Endodermal cell (in vitro differentiated cells): ENCODE measurements at regions not wholly inside any gene's neighbourhood (a gene's known extent, or its start where the extent isn't known, plus 50 kb on each side); places are given as distances from the start of the nearest gene placed in this dataset.
"Not testable (repeated sequence)": the region's sequence is repeated elsewhere in the genome, so short reads cannot be mapped to it uniquely, and the experiment has no call there.

Experiments
- DNase-seq: peaks from one replicate; pipeline ENCODE4 v3.0.0-alpha.2; 2017
- H3K27ac ChIP-seq: 2 replicates; pipeline ENCODE4 v1.5.1; 2013; ENCODE audit warnings: mild to moderate bottlenecking, low read depth, low read length, moderate library complexity
- H3K27me3 ChIP-seq: 2 replicates; pipeline ENCODE4 v1.6.1; 2013; ENCODE audit warnings: mild to moderate bottlenecking, low read length, moderate library complexity; ENCODE audit not compliant: insufficient read depth, control insufficient read depth, poor library complexity, severe bottlenecking
- H3K36me3 ChIP-seq: 2 replicates; pipeline ENCODE4 v1.7.0; 2013; ENCODE audit warnings: mild to moderate bottlenecking, low read length, moderate library complexity; ENCODE audit not compliant: control insufficient read depth, insufficient read depth
- H3K4me1 ChIP-seq: one replicate; pipeline ENCODE4 v1.7.0; 2013; ENCODE audit warnings: low read length; ENCODE audit not compliant: control insufficient read depth, insufficient read depth
- H3K4me3 ChIP-seq: 2 replicates; pipeline ENCODE4 v1.5.1; 2013; ENCODE audit warnings: mild to moderate bottlenecking, low read length, moderate library complexity
- H3K9ac ChIP-seq: 2 replicates; pipeline ENCODE4 v1.6.1; 2013; ENCODE audit warnings: mild to moderate bottlenecking, low read length, moderate library complexity; ENCODE audit not compliant: poor library complexity, severe bottlenecking; ENCODE audit errors: extremely low read depth
- H3K9me3 ChIP-seq: 2 replicates; pipeline ENCODE4 v1.6.1; 2013; ENCODE audit warnings: mild to moderate bottlenecking, low read length, moderate library complexity; ENCODE audit not compliant: control insufficient read depth
- H3K27ac Mint-ChIP-seq: 2 replicates; pipeline ENCODE4 v1.8.0; 2020; ENCODE audit warnings: mixed read lengths
- H3K27me3 Mint-ChIP-seq: 2 replicates; pipeline ENCODE4 v1.8.0; 2021; ENCODE audit warnings: mild to moderate bottlenecking, mixed read lengths; ENCODE audit not compliant: insufficient read depth
- H3K36me3 Mint-ChIP-seq: 2 replicates; pipeline ENCODE4 v1.8.0; 2020; ENCODE audit warnings: low read depth, mixed read lengths
- H3K4me1 Mint-ChIP-seq: 2 replicates; pipeline ENCODE4 v1.8.0; 2020; ENCODE audit warnings: mixed read lengths
- H3K4me3 Mint-ChIP-seq: 2 replicates; pipeline ENCODE4 v1.8.0; 2020; ENCODE audit warnings: mild to moderate bottlenecking, moderate library complexity, mixed read lengths
- H3K9me3 Mint-ChIP-seq: 2 replicates; pipeline ENCODE4 v1.8.0; 2020; ENCODE audit warnings: mild to moderate bottlenecking, mixed read lengths
- WGBS, 2 experiments: methylation state at CpG; one replicate each; pipeline versions ENCODE4 v1.1.5 to v1.1.7; 2013; ENCODE audit warnings: missing lambda C conversion rate in 2 of 2, mixed read lengths in 1 of 2; ENCODE audit not compliant: insufficient coverage in 1 of 2, insufficient read length in 1 of 2; 5-methylcytosine and 5-hydroxymethylcytosine counted together
- TF ChIP-seq, protein P1 (sequence below): fragments of 200-600 bp; sonication (generic); conservative IDR thresholded peaks from 2 replicates; pipeline ENCODE4 v1.5.0; 2021; ENCODE audit warnings: antibody characterized with exemption, mild to moderate bottlenecking

DNA sequence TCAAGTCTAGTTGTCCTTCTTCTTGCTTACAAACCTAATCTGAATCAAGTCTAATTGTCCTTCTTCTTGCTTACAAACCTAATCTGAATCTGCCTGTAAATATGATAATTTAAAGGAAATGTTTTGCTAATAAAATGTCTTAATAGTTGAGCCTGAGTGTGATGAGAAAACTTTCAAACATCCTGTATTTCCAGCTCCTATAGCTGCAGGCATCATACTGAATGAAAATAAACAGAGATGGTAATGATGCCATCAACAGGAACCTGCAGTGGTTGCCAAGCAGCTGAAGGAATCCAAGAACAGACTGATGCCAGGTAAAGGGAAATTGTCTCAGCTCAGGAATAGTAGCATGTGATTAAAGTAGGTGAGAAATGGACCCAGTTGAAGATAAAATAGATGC lies 156.1 kb upstream of the IRS4 start:
- Mint-ChIP-seq H3K27ac (no peak overlapping the region), H3K27me3 (no peaks in the 10 kb centered on the region)
- no peaks in the 10 kb centered on the region for H3K36me3 ChIP-seq

DNA sequence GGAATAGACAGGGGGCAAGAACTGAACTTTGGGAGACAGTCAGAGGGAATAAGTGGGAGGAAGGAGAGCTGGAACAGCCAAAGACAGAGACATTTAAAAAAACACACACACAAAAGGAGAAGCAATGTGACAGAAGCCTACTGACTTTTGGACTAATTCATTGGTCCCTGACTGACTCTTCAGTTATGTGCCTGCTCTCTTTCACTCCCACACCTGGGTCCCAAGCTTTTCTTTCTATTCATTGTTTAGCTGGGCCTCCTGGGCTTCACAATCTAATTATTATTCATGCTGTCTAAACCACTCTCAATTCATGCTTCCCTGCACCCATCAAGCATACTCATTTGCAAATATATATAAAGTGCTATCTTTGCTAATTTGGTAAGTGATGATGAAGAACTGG lies 139.2 kb upstream of the IRS4 start:
- Histone ChIP-seq H3K9ac (no peak overlapping the region), H3K4me3 (no peak overlapping the region), H3K27ac (no peak overlapping the region), H3K9me3 (no peaks in the 10 kb centered on the region), H3K36me3 (no peaks in the 10 kb centered on the region), H3K4me1 (no peaks in the 10 kb centered on the region), H3K27me3 (no peaks in the 10 kb centered on the region)
- TF ChIP-seq, protein P1, sequence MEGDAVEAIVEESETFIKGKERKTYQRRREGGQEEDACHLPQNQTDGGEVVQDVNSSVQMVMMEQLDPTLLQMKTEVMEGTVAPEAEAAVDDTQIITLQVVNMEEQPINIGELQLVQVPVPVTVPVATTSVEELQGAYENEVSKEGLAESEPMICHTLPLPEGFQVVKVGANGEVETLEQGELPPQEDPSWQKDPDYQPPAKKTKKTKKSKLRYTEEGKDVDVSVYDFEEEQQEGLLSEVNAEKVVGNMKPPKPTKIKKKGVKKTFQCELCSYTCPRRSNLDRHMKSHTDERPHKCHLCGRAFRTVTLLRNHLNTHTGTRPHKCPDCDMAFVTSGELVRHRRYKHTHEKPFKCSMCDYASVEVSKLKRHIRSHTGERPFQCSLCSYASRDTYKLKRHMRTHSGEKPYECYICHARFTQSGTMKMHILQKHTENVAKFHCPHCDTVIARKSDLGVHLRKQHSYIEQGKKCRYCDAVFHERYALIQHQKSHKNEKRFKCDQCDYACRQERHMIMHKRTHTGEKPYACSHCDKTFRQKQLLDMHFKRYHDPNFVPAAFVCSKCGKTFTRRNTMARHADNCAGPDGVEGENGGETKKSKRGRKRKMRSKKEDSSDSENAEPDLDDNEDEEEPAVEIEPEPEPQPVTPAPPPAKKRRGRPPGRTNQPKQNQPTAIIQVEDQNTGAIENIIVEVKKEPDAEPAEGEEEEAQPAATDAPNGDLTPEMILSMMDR, result no peak
- no peaks in the 10 kb centered on the region for H3K4me1 Mint-ChIP-seq
- no peak overlapping the region for H3K27ac Mint-ChIP-seq
- H3K27me3 Mint-ChIP-seq, result no peaks in the 10 kb centered on the region
- peaks cover 22% of the 10 kb centered on the region for H3K9me3 Mint-ChIP-seq
- no peak for DNase-seq
- no peaks in the 10 kb centered on the region for H3K36me3 Mint-ChIP-seq
- H3K4me3 Mint-ChIP-seq, result no peak overlapping the region

More for the DNA sequence above, 156.1 kb upstream of the IRS4 start:
- H3K27ac ChIP-seq, result no peak overlapping the region
- no peaks in the 10 kb centered on the region for H3K27me3 ChIP-seq
- H3K4me1 ChIP-seq, result no peaks in the 10 kb centered on the region
- DNase-seq, result no peak
- H3K4me1 Mint-ChIP-seq, result no peaks in the 10 kb centered on the region
- no peaks in the 10 kb centered on the region for H3K9me3 ChIP-seq
- TF ChIP-seq, protein P1, result no peak
- H3K4me3 Mint-ChIP-seq, result no peak overlapping the region
- no peak overlapping the region for H3K9ac ChIP-seq
- H3K36me3 Mint-ChIP-seq, result no peaks in the 10 kb centered on the region
- H3K9me3 Mint-ChIP-seq, result peaks cover 31% of the 10 kb centered on the region
- H3K4me3 ChIP-seq, result no peak overlapping the region

- H3K27me3 ChIP-seq, DNase-seq, H3K9me3 ChIP-seq, H3K27ac Mint-ChIP-seq, H3K9ac ChIP-seq, H3K36me3 Mint-ChIP-seq, H3K27me3 Mint-ChIP-seq, H3K27ac ChIP-seq, H3K4me1 Mint-ChIP-seq, H3K4me3 ChIP-seq, H3K4me1 ChIP-seq, H3K36me3 ChIP-seq, H3K4me3 Mint-ChIP-seq: not testable (repeated sequence)
- peaks cover 21% of the 10 kb centered on the region for H3K9me3 Mint-ChIP-seq
- no CpG with 5 or more reads among the region's 1 CpG for WGBS, 2 experiments
Observed at GRCh38 chrX:108843039-108843438, 106.7 kb upstream of the IRS4 start.

- no peak overlapping the region for H3K27ac ChIP-seq
- Mint-ChIP-seq H3K4me3 (no peak overlapping the region), H3K9me3 (no peaks in the 10 kb centered on the region), H3K4me1 (no peaks in the 10 kb centered on the region), H3K27ac (no peak overlapping the region), H3K36me3 (no peaks in the 10 kb centered on the region), H3K27me3 (no peaks in the 10 kb centered on the region)
- no peaks in the 10 kb centered on the region for H3K9me3 ChIP-seq
- H3K4me3 ChIP-seq, result no peak overlapping the region
- no peaks in the 10 kb centered on the region for H3K4me1 ChIP-seq
- H3K9ac ChIP-seq, result no peak overlapping the region
- no peaks in the 10 kb centered on the region for H3K27me3 ChIP-seq
- 88% methylated on average over 4 of the region's 4 CpGs; no CpG with 5 or more reads in 1 of the 2 experiments for WGBS, 2 experiments
- DNase-seq, result no peak
- TF ChIP-seq, protein P1, result no peak
- no peaks in the 10 kb centered on the region for H3K36me3 ChIP-seq
Observed at GRCh38 chrX:108833993-108834392, 97.6 kb upstream of the IRS4 start.
